CD8-positive, alpha-beta memory T cell (primary cell): ENCODE measurements at regions not wholly inside any gene's neighbourhood (a gene's known extent, or its start where the extent isn't known, plus 50 kb on each side); places are given as distances from the start of the nearest gene placed in this dataset.

Experiments
- CTCF ChIA-PET: fragments of 350-600 bp; sonication (Branson Sonifier 250); formaldehyde crosslinking; loops from one replicate; lab custom pipeline; 2021; ENCODE audit warnings: antibody characterized with exemption; lab: Charles Lee
- POLR2A ChIA-PET: fragments of 350-600 bp; sonication (Branson Sonifier 250); formaldehyde crosslinking; loops from one replicate; lab custom pipeline; 2021; ENCODE audit warnings: antibody characterized with exemption; lab: Charles Lee
- DNase-seq, 5 donors: peaks; one replicate each; pipeline versions ENCODE4 v3.0.0 to v3.0.0-alpha.2; 2020 to 2022; ENCODE audit warnings: mixed read lengths in 1 of 5
- H3K27ac ChIP-seq: one replicate; pipeline ENCODE4 v1.7.0; 2013; ENCODE audit warnings: low read depth, mild to moderate bottlenecking, low read length, moderate library complexity
- H3K27me3 ChIP-seq: 2 replicates; pipeline ENCODE4 v1.7.0; 2013; ENCODE audit warnings: low read length, mild to moderate bottlenecking; ENCODE audit not compliant: insufficient read depth, poor library complexity, severe bottlenecking
- H3K36me3 ChIP-seq: 2 replicates; pipeline ENCODE4 v1.7.0; 2013; ENCODE audit warnings: mild to moderate bottlenecking, low read length, moderate library complexity; ENCODE audit not compliant: insufficient read depth
- H3K4me1 ChIP-seq: 2 replicates; pipeline ENCODE4 v1.7.0; 2013; ENCODE audit warnings: mild to moderate bottlenecking, low read length, moderate library complexity; ENCODE audit not compliant: insufficient read depth
- H3K4me3 ChIP-seq: 2 replicates; pipeline ENCODE4 v1.7.0; 2013; ENCODE audit warnings: mild to moderate bottlenecking, low read length
- H3K9me3 ChIP-seq: 2 replicates; pipeline ENCODE4 v1.7.0; 2013; ENCODE audit warnings: mild to moderate bottlenecking, low read length
- H3K27ac Mint-ChIP-seq, 8 donors: one replicate each; pipeline ENCODE4 v1.8.0; 2020 to 2021; ENCODE audit warnings: mixed read lengths in 8 of 8, mild to moderate bottlenecking in 6 of 8, inconsistent platforms in 3 of 8, moderate library complexity in 3 of 8
- H3K27me3 Mint-ChIP-seq, 2 donors: one replicate each; pipeline ENCODE4 v1.8.0; 2020 to 2021; ENCODE audit warnings: mixed read lengths in 2 of 2, mild to moderate bottlenecking in 1 of 2, moderate library complexity in 1 of 2
- H3K36me3 Mint-ChIP-seq, 3 donors: one replicate each; pipeline ENCODE4 v1.8.0; 2020 to 2021; ENCODE audit warnings: mixed read lengths in 3 of 3, inconsistent platforms in 1 of 3, mild to moderate bottlenecking in 1 of 3
- H3K4me1 Mint-ChIP-seq, 3 donors: one replicate each; pipeline ENCODE4 v1.8.0; 2020 to 2021; ENCODE audit warnings: mixed read lengths in 3 of 3, inconsistent platforms in 1 of 3, mild to moderate bottlenecking in 1 of 3
- H3K4me3 Mint-ChIP-seq, 7 donors: one replicate each; pipeline ENCODE4 v1.8.0; 2020 to 2021; ENCODE audit warnings: mixed read lengths in 7 of 7, mild to moderate bottlenecking in 6 of 7, moderate library complexity in 4 of 7, inconsistent platforms in 2 of 7
- H3K9me3 Mint-ChIP-seq, 5 donors: one replicate each; pipeline ENCODE4 v1.8.0; 2020 to 2022; ENCODE audit warnings: mixed read lengths in 5 of 5, mild to moderate bottlenecking in 3 of 5, moderate library complexity in 2 of 5, inconsistent platforms in 1 of 5

DNA sequence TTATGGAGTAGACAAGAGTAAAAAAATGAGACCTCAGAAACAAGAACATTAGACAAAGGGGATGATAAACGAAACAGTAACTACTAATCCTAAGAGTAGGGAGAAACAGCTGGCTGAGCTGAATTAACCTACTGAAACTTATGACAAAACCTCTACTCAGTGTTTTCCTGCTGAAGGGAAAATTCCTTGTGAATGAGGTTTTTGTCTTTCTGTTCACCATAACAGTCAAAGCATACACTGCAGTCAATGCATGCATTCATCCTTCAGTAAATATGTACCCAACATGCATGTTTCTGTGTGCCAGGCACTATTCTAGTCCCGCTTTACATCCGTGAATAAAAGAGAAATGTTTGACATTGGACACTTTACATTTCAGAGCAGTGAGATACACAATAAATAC, 805.6 kb upstream of the KLHL29 start:
- Mint-ChIP-seq H3K4me1 (no peaks in the 10 kb centered on the region), H3K27me3 (no peaks in the 10 kb centered on the region), H3K27ac (no peak overlapping the region), H3K4me3 (no peak overlapping the region), H3K9me3 (peaks cover 0 to 25% (median 14%) of the 10 kb centered on the region in 5 donors), H3K36me3 (no peaks in the 10 kb centered on the region)
- POLR2A ChIA-PET, result no interaction called here
- Histone ChIP-seq H3K9me3 (no peaks in the 10 kb centered on the region), H3K27me3 (no peaks in the 10 kb centered on the region), H3K36me3 (no peaks in the 10 kb centered on the region), H3K4me3 (no peak overlapping the region), H3K27ac (no peak overlapping the region), H3K4me1 (no peaks in the 10 kb centered on the region)
- CTCF ChIA-PET, result no interaction called here
- DNase-seq, result no peak

DNA sequence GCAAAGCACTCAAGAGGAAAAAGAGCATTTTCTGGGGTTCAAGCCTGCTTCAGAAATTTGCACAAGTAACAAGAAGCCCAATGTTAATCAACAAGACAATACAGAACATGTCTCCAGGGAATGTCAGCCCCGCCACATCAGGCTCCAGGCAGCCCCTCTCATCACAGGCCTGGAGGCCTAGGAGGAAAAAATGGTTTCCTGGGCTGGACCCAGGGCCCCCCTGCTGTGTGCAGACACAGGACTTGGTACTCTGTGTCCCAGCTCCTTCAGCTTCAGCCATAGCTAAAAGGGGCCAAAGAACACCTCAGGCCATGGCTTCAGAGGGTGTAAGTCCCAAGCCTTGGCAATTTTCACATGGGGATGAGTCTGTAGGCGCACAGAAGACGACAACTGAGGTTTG, 802.9 kb upstream of the KLHL29 start:
- no peak for DNase-seq
- Mint-ChIP-seq H3K27ac (no peak overlapping the region), H3K4me3 (no peak overlapping the region), H3K4me1 (no peaks in the 10 kb centered on the region), H3K9me3 (peaks cover 0 to 25% (median 14%) of the 10 kb centered on the region in 5 donors), H3K36me3 (no peaks in the 10 kb centered on the region), H3K27me3 (no peaks in the 10 kb centered on the region)
- H3K9me3 ChIP-seq, result no peaks in the 10 kb centered on the region
- H3K27ac ChIP-seq, result no peak overlapping the region
- H3K4me3 ChIP-seq, result no peak overlapping the region
- POLR2A ChIA-PET, result no interaction called here
- CTCF ChIA-PET, result no interaction called here
- H3K4me1 ChIP-seq, result no peaks in the 10 kb centered on the region
- no peaks in the 10 kb centered on the region for H3K27me3 ChIP-seq
- no peaks in the 10 kb centered on the region for H3K36me3 ChIP-seq

DNA sequence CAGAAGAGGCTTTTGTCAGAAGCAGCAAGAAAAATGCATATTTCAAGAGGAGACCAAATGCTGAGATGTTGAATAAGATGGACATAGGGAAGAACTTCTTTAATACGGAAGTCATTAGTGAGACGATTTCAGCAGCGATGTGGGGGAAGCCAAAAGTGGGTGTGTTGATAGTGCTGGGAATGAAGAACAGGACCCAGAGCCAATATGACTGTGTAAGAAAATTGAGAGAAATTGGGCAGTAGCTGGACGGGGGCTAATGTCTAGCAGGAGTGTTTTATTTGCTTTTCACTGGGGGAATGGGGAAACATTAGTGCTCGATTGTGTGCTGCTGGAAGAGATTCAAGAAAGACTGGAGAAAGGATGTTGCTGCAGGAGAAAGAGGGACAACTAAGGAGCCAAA, 788.7 kb upstream of the KLHL29 start:
- H3K36me3 Mint-ChIP-seq, result no peaks in the 10 kb centered on the region
- Histone ChIP-seq H3K36me3 (no peaks in the 10 kb centered on the region), H3K27me3 (no peaks in the 10 kb centered on the region), H3K27ac (no peak overlapping the region), H3K4me3 (no peak overlapping the region), H3K4me1 (no peaks in the 10 kb centered on the region), H3K9me3 (no peaks in the 10 kb centered on the region)
- peaks cover 4 to 41% (median 18%) of the 10 kb centered on the region in 5 donors for H3K9me3 Mint-ChIP-seq
- CTCF ChIA-PET, result no interaction called here
- H3K27me3 Mint-ChIP-seq, result no peaks in the 10 kb centered on the region
- H3K4me3 Mint-ChIP-seq, result no peak overlapping the region
- H3K4me1 Mint-ChIP-seq, result no peaks in the 10 kb centered on the region
- DNase-seq, result no peak
- POLR2A ChIA-PET, result no interaction called here
- no peak overlapping the region for H3K27ac Mint-ChIP-seq

DNA sequence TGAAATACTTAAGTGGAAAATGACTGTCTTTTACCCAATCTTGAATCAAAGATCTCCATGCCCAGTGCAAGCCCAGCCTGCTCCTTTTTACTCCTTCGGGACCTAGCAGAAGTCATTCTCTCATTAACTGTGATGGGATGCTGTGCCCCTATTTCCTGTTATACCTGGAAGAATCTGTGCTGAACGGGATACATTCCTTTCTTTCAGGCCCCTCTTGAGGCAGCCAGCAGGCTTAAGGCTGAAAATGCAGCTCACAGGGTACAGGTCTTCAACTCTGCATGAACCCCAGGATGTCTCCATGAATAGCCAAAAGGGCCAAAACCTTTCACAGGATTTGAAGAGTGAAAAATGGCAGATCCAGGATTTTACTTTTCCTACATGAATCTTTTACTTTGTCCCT, 784.8 kb upstream of the KLHL29 start:
- H3K4me1 Mint-ChIP-seq, result no peaks in the 10 kb centered on the region
- peaks cover 0 to 31% (median 8%) of the 10 kb centered on the region in 5 donors for H3K9me3 Mint-ChIP-seq
- CTCF ChIA-PET, result no interaction called here
- no peaks in the 10 kb centered on the region for H3K9me3 ChIP-seq
- no peaks in the 10 kb centered on the region for H3K4me1 ChIP-seq
- no peaks in the 10 kb centered on the region for H3K36me3 ChIP-seq
- no peaks in the 10 kb centered on the region for H3K27me3 Mint-ChIP-seq
- H3K27ac Mint-ChIP-seq, result no peak overlapping the region
- H3K36me3 Mint-ChIP-seq, result no peaks in the 10 kb centered on the region
- no peak overlapping the region for H3K4me3 Mint-ChIP-seq
- H3K4me3 ChIP-seq, result no peak overlapping the region
- no peaks in the 10 kb centered on the region for H3K27me3 ChIP-seq
- no peak overlapping the region for H3K27ac ChIP-seq
- DNase-seq, result no peak
- POLR2A ChIA-PET, result no interaction called here

DNA sequence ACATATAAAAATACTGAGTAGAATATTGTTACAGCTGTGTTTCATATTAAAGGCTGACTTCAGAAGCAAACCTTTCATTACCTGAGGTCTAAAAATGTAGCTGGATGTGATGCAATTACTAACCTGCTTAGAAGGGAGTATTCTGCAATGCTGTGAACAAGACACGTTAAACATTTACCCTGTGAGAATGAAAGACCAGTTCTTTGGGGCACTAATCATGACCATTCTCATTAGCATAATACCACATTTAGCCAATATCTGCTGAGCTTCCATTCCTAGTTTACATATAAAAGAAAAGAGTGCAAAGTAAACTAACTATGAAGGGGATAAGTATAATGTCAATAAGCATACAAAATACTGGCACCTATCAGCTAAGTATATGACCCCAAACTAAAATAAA, 784.0 kb upstream of the KLHL29 start:
- ChIA-PET CTCF (no interaction called here), POLR2A (no interaction called here)
- Histone ChIP-seq H3K9me3 (no peaks in the 10 kb centered on the region), H3K4me1 (no peaks in the 10 kb centered on the region), H3K4me3 (no peak overlapping the region), H3K27ac (no peak overlapping the region), H3K27me3 (no peaks in the 10 kb centered on the region), H3K36me3 (no peaks in the 10 kb centered on the region)
- no peak overlapping the region for H3K27ac Mint-ChIP-seq
- H3K9me3 Mint-ChIP-seq, result peaks cover 0 to 34% (median 8%) of the 10 kb centered on the region in 5 donors
- H3K4me1 Mint-ChIP-seq, result no peaks in the 10 kb centered on the region
- no peaks in the 10 kb centered on the region for H3K27me3 Mint-ChIP-seq
- DNase-seq, result no peak
- no peak overlapping the region for H3K4me3 Mint-ChIP-seq
- H3K36me3 Mint-ChIP-seq, result no peaks in the 10 kb centered on the region

DNA sequence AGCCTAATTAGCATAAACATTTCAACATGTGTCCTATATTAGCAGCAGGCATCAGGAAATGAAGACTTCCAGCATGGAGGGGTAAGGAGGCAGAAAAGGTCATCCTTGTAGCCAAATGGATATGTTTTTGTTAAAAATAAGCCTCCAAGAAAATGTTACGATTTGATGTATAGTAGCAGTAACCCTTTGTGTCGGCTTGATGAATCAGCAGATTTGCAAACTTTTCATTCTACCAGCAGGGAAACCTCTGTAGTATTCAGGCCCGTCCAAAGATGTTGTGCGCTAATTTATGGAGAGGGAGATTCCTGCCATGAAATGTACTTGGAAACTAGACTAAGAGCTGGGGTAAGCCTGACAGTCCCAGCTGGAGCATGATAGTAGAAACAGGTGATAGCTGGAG, 780.8 kb upstream of the KLHL29 start:
- no peak overlapping the region for H3K4me3 Mint-ChIP-seq
- CTCF ChIA-PET, result no interaction called here
- H3K36me3 Mint-ChIP-seq, result no peaks in the 10 kb centered on the region
- H3K36me3 ChIP-seq, result no peaks in the 10 kb centered on the region
- peaks cover 0 to 22% (median 7%) of the 10 kb centered on the region in 5 donors for H3K9me3 Mint-ChIP-seq
- POLR2A ChIA-PET, result no interaction called here
- H3K27me3 ChIP-seq, result no peaks in the 10 kb centered on the region
- no peak for DNase-seq
- H3K27me3 Mint-ChIP-seq, result no peaks in the 10 kb centered on the region
- H3K27ac ChIP-seq, result no peak overlapping the region
- H3K9me3 ChIP-seq, result no peaks in the 10 kb centered on the region
- no peak overlapping the region for H3K4me3 ChIP-seq
- H3K4me1 ChIP-seq, result no peaks in the 10 kb centered on the region
- no peak overlapping the region for H3K27ac Mint-ChIP-seq
- no peaks in the 10 kb centered on the region for H3K4me1 Mint-ChIP-seq

DNA sequence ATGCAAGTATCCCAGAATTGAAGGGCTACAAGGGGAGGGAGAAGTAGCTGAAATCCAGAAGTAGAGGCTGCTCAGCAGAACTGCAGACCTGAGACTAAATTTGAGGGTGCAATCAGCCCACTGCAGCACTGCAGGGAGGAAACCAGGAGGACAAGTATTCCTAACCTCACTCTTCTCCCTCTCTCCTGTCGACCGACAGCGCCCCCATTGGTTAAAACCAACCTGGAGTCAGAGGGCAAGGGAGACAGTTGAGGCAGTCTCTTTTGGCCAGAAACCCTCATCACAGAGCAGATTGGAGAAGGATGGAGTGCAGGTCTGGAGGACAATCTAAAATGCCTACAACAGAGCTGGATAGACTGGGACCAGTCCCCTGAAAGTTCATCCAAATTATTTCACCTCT, 768.9 kb upstream of the KLHL29 start:
- Histone ChIP-seq H3K36me3 (no peaks in the 10 kb centered on the region), H3K4me3 (no peak overlapping the region), H3K4me1 (no peaks in the 10 kb centered on the region), H3K9me3 (no peaks in the 10 kb centered on the region), H3K27ac (no peak overlapping the region), H3K27me3 (no peaks in the 10 kb centered on the region)
- Mint-ChIP-seq H3K27ac (no peak overlapping the region), H3K4me1 (no peaks in the 10 kb centered on the region), H3K9me3 (peaks cover 4 to 12% (median 8%) of the 10 kb centered on the region in 5 donors), H3K4me3 (no peak overlapping the region), H3K27me3 (no peaks in the 10 kb centered on the region), H3K36me3 (peaks cover 0 to 1% (median 0%) of the 10 kb centered on the region in 3 donors)
- CTCF ChIA-PET, result no interaction called here
- POLR2A ChIA-PET, result no interaction called here
- DNase-seq, result no peak

DNA sequence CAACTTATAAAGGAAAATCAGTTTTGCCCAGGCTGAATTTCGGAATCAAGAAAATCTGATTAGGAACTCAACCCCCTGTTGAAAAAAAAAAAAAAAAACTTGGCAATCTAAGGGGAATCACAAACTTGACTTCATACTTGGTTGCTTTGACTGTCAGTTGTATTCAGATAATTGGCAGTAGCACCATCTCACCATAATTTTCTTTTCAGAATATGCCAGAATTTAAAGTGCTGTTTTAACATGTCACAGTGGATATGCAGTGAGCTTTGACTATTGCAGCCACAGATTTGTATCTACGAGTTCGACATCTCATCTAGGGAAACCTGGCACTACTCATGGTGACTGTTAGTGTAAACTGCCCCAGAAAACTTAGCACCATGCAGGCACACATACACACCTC, 761.4 kb upstream of the KLHL29 start:
- no peaks in the 10 kb centered on the region for H3K27me3 ChIP-seq
- H3K36me3 ChIP-seq, result no peaks in the 10 kb centered on the region
- Mint-ChIP-seq H3K27ac (no peak overlapping the region), H3K36me3 (peaks cover 0 to 1% (median 0%) of the 10 kb centered on the region in 3 donors), H3K9me3 (peaks cover 0 to 11% (median 4%) of the 10 kb centered on the region in 5 donors), H3K4me1 (no peaks in the 10 kb centered on the region), H3K4me3 (no peak overlapping the region), H3K27me3 (no peaks in the 10 kb centered on the region)
- no peak overlapping the region for H3K4me3 ChIP-seq
- no peak for DNase-seq
- H3K27ac ChIP-seq, result no peak overlapping the region
- CTCF ChIA-PET, result no interaction called here
- H3K4me1 ChIP-seq, result no peaks in the 10 kb centered on the region
- POLR2A ChIA-PET, result no interaction called here
- no peaks in the 10 kb centered on the region for H3K9me3 ChIP-seq

DNA sequence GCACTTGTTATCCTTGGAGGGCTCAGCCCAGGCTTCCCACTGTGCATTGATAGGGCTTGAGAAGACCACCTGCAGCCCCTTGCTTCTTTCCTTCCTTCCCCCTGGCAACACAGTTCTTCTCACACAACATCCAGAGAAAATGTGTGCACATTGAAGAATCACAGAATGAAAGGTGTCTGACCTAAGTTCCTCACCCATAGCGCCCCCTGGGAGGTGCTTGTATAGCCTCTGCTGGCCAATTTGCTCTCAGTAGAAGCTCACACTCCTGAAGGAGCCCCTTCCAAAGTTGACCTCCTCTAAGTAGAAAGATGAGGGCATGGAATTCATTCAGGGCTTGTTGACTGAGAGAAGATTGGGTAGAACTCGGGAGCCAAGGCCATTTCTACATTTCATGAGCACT, 758.4 kb upstream of the KLHL29 start:
- Mint-ChIP-seq H3K27me3 (no peaks in the 10 kb centered on the region), H3K4me3 (no peak overlapping the region), H3K27ac (no peak overlapping the region), H3K4me1 (no peaks in the 10 kb centered on the region), H3K9me3 (peaks cover 2 to 11% (median 6%) of the 10 kb centered on the region in 5 donors), H3K36me3 (no peaks in the 10 kb centered on the region)
- DNase-seq, result no peak
- Histone ChIP-seq H3K27ac (no peak overlapping the region), H3K4me1 (no peaks in the 10 kb centered on the region), H3K9me3 (no peaks in the 10 kb centered on the region), H3K36me3 (no peaks in the 10 kb centered on the region), H3K27me3 (no peaks in the 10 kb centered on the region), H3K4me3 (no peak overlapping the region)
- POLR2A ChIA-PET, result no interaction called here
- CTCF ChIA-PET, result no interaction called here
